Fibroblast of lung (primary cell): ENCODE measurements at regions not wholly inside any gene's neighbourhood (a gene's known extent, or its start where the extent isn't known, plus 50 kb on each side); places are given as distances from the start of the nearest gene placed in this dataset.

Experiments
- EZH2 ChIP-seq: IDR thresholded peaks from 2 replicates; pipeline ENCODE4 v1.5.1; 2012; ENCODE audit warnings: low read length, control low read depth, mild to moderate bottlenecking; ENCODE audit errors: missing control alignments
- TF ChIP-seq, protein P1 (sequence below), 2 donors: IDR thresholded peaks in 1 of 2; conservative IDR thresholded peaks in 1 of 2; 1 replicate in 1 of 2; 2 replicates in 1 of 2; pipeline ENCODE4 v1.5.1; 2011 to 2012; ENCODE audit warnings: low read length in 2 of 2, control low read depth in 1 of 2, inconsistent platforms in 1 of 2, low read depth in 1 of 2, mild to moderate bottlenecking in 1 of 2

DNA sequence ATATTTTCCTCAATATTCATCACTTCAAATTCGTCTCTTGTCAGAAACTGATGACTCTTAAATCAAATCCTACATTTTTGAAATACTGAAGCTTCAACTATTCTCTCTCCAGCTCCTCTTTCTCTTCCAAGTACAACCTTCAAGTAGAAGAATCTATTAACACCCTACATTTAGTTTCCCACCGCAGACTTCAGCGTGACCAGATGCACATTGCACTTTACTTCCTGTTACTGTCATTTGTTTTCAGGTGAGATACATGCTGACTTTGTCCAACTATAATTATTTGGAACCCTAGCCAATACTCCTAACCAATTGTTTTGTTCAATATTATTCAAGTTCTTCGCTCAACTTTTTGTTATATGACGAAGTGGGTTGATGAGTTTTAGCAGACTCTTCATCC lies 116.0 kb downstream of the MRPL39 start:
- TF ChIP-seq, protein P1, sequence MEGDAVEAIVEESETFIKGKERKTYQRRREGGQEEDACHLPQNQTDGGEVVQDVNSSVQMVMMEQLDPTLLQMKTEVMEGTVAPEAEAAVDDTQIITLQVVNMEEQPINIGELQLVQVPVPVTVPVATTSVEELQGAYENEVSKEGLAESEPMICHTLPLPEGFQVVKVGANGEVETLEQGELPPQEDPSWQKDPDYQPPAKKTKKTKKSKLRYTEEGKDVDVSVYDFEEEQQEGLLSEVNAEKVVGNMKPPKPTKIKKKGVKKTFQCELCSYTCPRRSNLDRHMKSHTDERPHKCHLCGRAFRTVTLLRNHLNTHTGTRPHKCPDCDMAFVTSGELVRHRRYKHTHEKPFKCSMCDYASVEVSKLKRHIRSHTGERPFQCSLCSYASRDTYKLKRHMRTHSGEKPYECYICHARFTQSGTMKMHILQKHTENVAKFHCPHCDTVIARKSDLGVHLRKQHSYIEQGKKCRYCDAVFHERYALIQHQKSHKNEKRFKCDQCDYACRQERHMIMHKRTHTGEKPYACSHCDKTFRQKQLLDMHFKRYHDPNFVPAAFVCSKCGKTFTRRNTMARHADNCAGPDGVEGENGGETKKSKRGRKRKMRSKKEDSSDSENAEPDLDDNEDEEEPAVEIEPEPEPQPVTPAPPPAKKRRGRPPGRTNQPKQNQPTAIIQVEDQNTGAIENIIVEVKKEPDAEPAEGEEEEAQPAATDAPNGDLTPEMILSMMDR (conservative IDR thresholded peaks at IDR 0.05 in 1 of 2, IDR thresholded peaks at IDR 0.05 in 1 of 2; ENCODE audit: low read depth in 1 of 2, low read length in 2 of 2), result no peak
- no peak for TF ChIP-seq EZH2
